HEK293T (cell line): ENCODE measurements at regions not wholly inside any gene's neighbourhood (a gene's known extent, or its start where the extent isn't known, plus 50 kb on each side); places are given as distances from the start of the nearest gene placed in this dataset.
"Not testable (repeated sequence)": the region's sequence is repeated elsewhere in the genome, so short reads cannot be mapped to it uniquely, and the experiment has no call there.

Experiments
- CTCF ChIA-PET: fragments of 350-600 bp; formaldehyde crosslinking; extraction: SDS; loops from one replicate; lab custom pipeline; 2021; ENCODE audit warnings: antibody characterized with exemption, inconsistent platforms; lab: Yijun Ruan, JAX
- POLR2A ChIA-PET: fragments of 350-600 bp; formaldehyde crosslinking; extraction: SDS; loops from one replicate; lab custom pipeline; 2020; ENCODE audit warnings: antibody characterized with exemption, inconsistent platforms; lab: Yijun Ruan, JAX
- DNase-seq: peaks from one replicate; pipeline ENCODE4 v3.0.0; 2012; ENCODE audit warnings: mixed read lengths; ENCODE audit errors: extremely low spot score
- ARNT ChIP-seq: fragments of 450-650 bp; IDR thresholded peaks from 2 replicates; pipeline ENCODE4 v1.6.1; 2017; ENCODE audit warnings: mild to moderate bottlenecking
- BHLHE40 ChIP-seq: fragments of 450-650 bp; IDR thresholded peaks from 2 replicates; pipeline ENCODE4 v1.6.1; 2016; ENCODE audit warnings: mild to moderate bottlenecking, moderate library complexity, borderline replicate concordance
- CTBP1 ChIP-seq: fragments of 450-650 bp; IDR thresholded peaks from 2 replicates; pipeline ENCODE4 v1.6.1; 2016; ENCODE audit warnings: borderline replicate concordance
- ELF4 ChIP-seq: fragments of 450-650 bp; IDR thresholded peaks from 2 replicates; pipeline ENCODE4 v1.6.1; 2017; ENCODE audit warnings: antibody characterized with exemption
- FOXA1 ChIP-seq: fragments of 450-650 bp; IDR thresholded peaks from 2 replicates; pipeline ENCODE4 v1.6.1; 2016; ENCODE audit warnings: mild to moderate bottlenecking
- FOXK2 ChIP-seq: fragments of 450-650 bp; IDR thresholded peaks from 2 replicates; pipeline ENCODE4 v1.6.1; 2016; ENCODE audit warnings: mild to moderate bottlenecking
- FOXM1 ChIP-seq: fragments of 450-650 bp; IDR thresholded peaks from 2 replicates; pipeline ENCODE4 v1.6.1; 2017; ENCODE audit warnings: mild to moderate bottlenecking, borderline replicate concordance
- HDGF ChIP-seq: fragments of 450-650 bp; IDR thresholded peaks from 2 replicates; pipeline ENCODE4 v1.6.1; 2017; ENCODE audit warnings: antibody characterized with exemption, borderline replicate concordance
- L3MBTL2 ChIP-seq: fragments of 450-650 bp; conservative IDR thresholded peaks from 2 replicates; pipeline ENCODE4 v1.6.1; 2016; ENCODE audit warnings: mild to moderate bottlenecking
- LEF1 ChIP-seq: fragments of 450-650 bp; IDR thresholded peaks from 2 replicates; pipeline ENCODE4 v1.6.1; 2017; ENCODE audit warnings: mild to moderate bottlenecking, borderline replicate concordance
- NFRKB ChIP-seq: fragments of 450-650 bp; IDR thresholded peaks from 2 replicates; pipeline ENCODE4 v1.6.1; 2016; ENCODE audit warnings: mild to moderate bottlenecking, moderate library complexity
- SP1 ChIP-seq: fragments of 450-650 bp; IDR thresholded peaks from 2 replicates; pipeline ENCODE4 v1.6.1; 2017
- SUZ12 ChIP-seq: fragments of 450-650 bp; IDR thresholded peaks from 2 replicates; pipeline ENCODE4 v1.6.1; 2016; ENCODE audit warnings: mild to moderate bottlenecking
- TARDBP ChIP-seq: fragments of 450-650 bp; IDR thresholded peaks from 2 replicates; pipeline ENCODE4 v1.6.1; 2016
- ZNF384 ChIP-seq: fragments of 450-650 bp; IDR thresholded peaks from 2 replicates; pipeline ENCODE4 v1.6.1; 2016
- TF ChIP-seq, protein P1 (sequence below): fragments of 450-650 bp; IDR thresholded peaks from 2 replicates; pipeline ENCODE4 v1.6.1; 2016

DNA sequence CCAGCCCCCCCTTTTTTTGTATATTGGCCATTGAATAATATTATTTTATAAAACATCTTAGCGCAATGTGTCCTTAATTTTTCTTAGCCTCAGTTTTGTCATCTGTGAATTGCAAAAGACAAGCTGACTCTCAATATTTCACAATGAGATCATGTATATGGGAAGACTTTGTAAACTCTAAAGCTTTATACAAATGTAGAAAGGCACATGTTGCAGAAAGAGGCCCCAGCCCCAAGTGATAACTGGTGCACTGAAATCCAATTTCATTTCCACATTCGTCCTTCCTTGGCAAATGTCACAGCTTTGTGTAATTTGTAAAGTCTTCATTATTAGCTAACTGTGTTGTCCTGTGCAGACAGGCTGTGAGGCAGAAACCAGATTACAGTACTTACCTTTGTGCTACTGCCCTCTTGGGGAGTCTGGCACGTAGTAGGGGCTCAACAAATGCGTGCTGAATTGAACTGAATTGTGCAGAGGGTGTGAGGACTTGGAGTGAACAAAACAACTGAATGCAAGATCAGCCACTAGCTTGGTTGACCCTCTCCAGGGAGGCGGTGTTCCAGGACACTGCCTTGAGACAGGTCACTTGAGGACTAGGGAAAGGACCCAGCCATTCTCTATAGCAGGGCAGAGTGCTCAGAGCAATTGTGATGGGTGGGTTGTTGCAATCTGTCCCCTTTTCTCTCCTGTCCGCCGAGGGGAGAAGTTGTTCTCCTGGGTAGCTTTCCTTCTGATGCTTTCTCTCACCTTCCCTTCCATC lies 74.6 kb downstream of the LMO4 start:
- TF ChIP-seq FOXA1, result no peak
- no peak for TF ChIP-seq CTBP1
- TF ChIP-seq BHLHE40, result no peak
- TF ChIP-seq ARNT, result no peak
- no peak for TF ChIP-seq FOXM1
- TF ChIP-seq SUZ12, result no peak
- no peak for TF ChIP-seq ELF4
- TF ChIP-seq NFRKB, result no peak
- ChIA-PET CTCF (interaction anchor here (0.5 to 0.6 kb wide), 2 partner anchors 12 to 1374 kb away, joined by 4 to 12 read pairs; no protein-coding TSS in a partner anchor), POLR2A (no interaction called here)
- no peak for DNase-seq

DNA sequence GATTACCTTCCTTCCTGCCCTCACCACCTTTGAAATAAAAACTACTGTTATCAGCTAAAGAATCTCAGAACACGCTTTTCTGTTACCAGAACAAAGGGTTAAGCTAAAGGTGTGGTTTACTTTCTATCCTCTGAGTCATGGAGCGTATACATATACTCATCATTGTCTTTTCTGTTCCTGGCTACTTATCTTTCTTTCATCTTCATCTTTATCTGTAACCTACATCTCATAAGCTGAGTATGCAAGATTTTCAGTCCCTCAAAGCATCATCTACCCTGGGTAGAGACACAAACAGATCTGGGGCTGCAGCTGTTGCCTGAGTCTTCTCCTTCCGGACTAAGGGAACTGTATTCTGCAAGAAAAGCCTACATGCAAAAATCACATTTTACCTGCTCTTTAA lies 75.6 kb downstream of the LMO4 start:
- no peak for TF ChIP-seq FOXK2
- TF ChIP-seq HDGF, result no peak
- TF ChIP-seq ELF4, result no peak
- TF ChIP-seq LEF1, result no peak
- no peak for TF ChIP-seq BHLHE40
- no peak for TF ChIP-seq ARNT
- TF ChIP-seq FOXM1, result no peak
- TF ChIP-seq CTBP1, result no peak
- DNase-seq, result no peak
- ChIA-PET POLR2A (no interaction called here), CTCF (interaction anchor here (0.6 kb wide), 1 partner anchor 1164 kb away, joined by 3 read pairs; no protein-coding TSS in a partner anchor)

DNA sequence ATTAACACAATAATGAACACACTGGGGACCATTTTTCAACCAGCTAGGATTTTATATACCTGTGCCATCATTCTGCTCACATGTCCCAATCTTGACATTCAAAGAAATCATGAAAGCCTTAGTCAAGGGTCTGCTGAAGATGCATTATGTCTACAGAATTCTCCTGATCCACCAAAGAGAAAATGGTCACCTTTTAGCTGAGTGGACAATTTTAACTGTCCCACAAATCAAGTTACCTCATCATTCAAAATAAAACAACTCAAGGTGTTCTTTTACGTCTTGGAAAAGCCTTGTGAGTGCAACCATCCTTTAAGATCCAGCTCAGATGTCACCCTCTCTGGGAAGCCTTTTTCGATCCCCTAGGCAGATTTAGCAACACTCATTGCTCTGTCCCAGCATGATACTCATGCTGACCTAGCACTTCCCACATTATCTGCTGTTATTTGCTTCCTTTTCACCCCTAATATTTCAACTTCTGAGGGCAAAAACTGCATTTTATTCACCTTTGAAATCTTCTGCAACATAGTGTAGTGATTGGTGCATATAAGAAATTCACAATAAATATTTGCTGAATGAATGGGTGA lies 80.1 kb downstream of the LMO4 start:
- POLR2A ChIA-PET, result no interaction called here
- TF ChIP-seq NFRKB, result no peak
- TF ChIP-seq HDGF, result no peak
- no peak for TF ChIP-seq TARDBP
- no peak for TF ChIP-seq BHLHE40
- no peak for TF ChIP-seq LEF1
- TF ChIP-seq FOXM1, result no peak
- no peak for TF ChIP-seq ZNF384
- TF ChIP-seq, protein P1, sequence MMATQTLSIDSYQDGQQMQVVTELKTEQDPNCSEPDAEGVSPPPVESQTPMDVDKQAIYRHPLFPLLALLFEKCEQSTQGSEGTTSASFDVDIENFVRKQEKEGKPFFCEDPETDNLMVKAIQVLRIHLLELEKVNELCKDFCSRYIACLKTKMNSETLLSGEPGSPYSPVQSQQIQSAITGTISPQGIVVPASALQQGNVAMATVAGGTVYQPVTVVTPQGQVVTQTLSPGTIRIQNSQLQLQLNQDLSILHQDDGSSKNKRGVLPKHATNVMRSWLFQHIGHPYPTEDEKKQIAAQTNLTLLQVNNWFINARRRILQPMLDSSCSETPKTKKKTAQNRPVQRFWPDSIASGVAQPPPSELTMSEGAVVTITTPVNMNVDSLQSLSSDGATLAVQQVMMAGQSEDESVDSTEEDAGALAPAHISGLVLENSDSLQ, result no peak
- TF ChIP-seq ARNT, result no peak
- no peak for TF ChIP-seq SUZ12
- TF ChIP-seq FOXA1, result no peak
- TF ChIP-seq SP1, result no peak
- TF ChIP-seq ELF4, result no peak
- TF ChIP-seq FOXK2, result no peak
- no peak for TF ChIP-seq CTBP1
- no peak for TF ChIP-seq L3MBTL2
- CTCF ChIA-PET, result no interaction called here
- DNase-seq, result no peak

DNA sequence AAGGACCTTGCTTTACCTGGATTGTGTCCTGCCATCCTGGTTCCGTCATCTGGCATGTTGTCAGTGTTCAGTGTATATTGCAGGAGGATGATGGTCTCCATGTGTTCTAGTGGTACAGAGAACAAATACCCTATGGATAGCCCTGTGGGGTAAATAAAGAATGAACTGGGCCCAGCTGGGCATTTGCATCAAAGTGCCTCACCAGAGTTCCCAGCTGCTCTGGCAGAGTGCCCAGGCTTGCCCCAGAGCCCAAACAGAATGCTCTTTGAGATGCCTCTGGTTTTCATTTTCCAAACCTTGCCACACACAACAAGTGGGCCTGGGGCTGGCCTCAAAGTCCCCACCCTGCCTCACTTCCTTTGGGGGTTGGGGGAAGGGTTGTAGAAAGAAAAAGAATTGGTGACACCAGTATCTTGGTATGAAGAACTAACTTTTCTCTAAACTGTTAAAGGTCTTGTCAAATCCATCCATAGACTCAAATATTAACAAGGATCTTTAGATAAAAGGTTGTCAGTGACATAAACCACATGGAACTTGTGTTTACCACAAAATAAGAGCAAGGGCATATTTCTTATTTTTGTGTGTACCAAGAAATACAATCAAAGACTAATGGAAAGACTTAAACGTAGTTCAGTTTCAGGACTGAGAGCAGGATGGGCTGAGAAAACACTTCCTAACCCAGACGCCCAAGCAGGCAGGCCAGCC lies 82.2 kb downstream of the LMO4 start:
- POLR2A ChIA-PET, result interaction anchor here (0.6 kb wide), 1 partner anchor 22 kb away, joined by 4 read pairs; no protein-coding TSS in a partner anchor

DNA sequence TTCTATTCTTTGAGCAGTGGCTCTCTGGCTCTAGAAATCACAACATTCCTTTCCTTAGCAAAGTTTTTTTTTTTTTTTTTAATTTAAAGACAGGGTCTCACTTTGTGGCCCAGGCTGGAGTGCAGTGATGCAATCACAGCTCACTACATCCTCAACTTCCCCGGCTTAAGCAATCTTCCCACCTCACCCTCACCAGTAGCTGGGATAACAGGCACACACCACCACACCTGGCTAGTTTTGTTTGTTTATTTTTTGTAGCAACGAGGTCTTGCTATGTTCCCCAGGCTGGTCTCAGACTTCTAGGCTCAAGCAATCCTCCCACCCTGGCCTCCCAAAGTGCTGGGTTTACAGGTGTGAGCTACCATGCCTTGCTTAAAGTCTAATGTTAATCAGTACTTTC lies 85.2 kb downstream of the LMO4 start:
- CTCF ChIA-PET, DNase-seq, POLR2A ChIA-PET: not testable (repeated sequence)

More for the DNA sequence above, 82.2 kb downstream of the LMO4 start:
- CTCF ChIA-PET, result no interaction called here
- TF ChIP-seq FOXM1 (no peak), LEF1 (no peak), NFRKB (no peak), FOXA1 (no peak), CTBP1 (no peak), ARNT (no peak), TARDBP (no peak), FOXK2 (no peak), SUZ12 (no peak), HDGF (no peak), SP1 (no peak), L3MBTL2 (no peak)
- DNase-seq, result no peak

DNA sequence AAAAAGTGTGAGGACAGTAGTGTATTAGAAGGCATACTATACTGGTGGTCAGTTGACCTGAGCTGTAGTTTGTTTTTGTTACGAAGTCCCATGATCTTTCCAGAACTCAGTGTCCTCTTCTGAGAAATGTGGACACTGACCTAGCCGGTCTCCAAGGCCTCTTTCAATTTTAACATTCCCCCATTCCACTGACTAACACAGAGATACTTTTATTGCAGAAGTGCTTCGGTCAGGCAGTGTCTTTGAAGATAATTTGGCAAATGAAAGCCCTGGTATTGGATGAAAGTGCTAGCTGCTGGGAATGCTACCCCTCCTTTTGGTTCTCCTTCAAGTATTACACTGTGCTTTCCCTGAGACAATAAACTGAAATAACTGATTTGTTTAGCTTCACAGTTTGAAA lies 89.4 kb downstream of the LMO4 start:
- POLR2A ChIA-PET, result no interaction called here
- no peak for DNase-seq
- TF ChIP-seq TARDBP (no peak), L3MBTL2 (no peak), SP1 (no peak), FOXM1 (no peak), NFRKB (no peak), FOXA1 (no peak), SUZ12 (no peak)
- TF ChIP-seq, protein P1, result no peak
- CTCF ChIA-PET, result no interaction called here

DNA sequence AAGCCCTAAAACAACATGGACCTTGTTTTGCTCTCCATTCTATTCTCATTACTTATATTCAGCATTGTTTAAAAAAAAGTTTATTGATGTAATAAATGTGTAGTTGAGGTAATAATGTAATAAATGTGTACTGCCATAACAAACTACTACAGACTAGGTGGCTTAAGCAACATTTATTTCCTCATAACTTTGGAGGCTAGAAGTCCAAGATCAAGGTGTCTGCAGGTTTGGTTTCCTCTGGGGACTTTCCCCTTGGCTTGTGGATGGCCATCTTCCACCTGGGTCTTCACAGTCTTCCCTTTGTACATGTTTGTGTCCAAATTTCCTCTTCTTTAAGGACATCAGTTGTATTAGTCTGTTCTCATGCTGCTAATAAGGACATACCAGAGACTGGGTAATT lies 93.1 kb downstream of the LMO4 start:
- POLR2A ChIA-PET, result no interaction called here
- no peak for DNase-seq
- CTCF ChIA-PET, result no interaction called here
- no peak for TF ChIP-seq TARDBP
- no peak for TF ChIP-seq ARNT
